Kidney (tissue), 13 donors: ENCODE measurements at regions not wholly inside any gene's neighbourhood (a gene's known extent, or its start where the extent isn't known, plus 50 kb on each side); places are given as distances from the start of the nearest gene placed in this dataset.

ENCODE experiments used
- DNase-seq, 5 donors: peaks; one replicate each; pipeline ENCODE4 v3.0.0-alpha.2; 2013 to 2020
- FAIRE-seq: peaks from 2 replicates; lab custom pipeline; 2012; peaks lifted over from hg19 to GRCh38; lab: Jason Lieb, UNC
- H3K27ac ChIP-seq, 2 donors: one replicate each; pipeline ENCODE4 v1.7.0; 2013; ENCODE audit warnings: low read depth in 2 of 2, low read length in 2 of 2, inconsistent platforms in 1 of 2
- H3K27me3 ChIP-seq: one replicate; pipeline ENCODE4 v1.7.1; 2013; ENCODE audit warnings: low read length, inconsistent platforms; ENCODE audit not compliant: control insufficient read depth, insufficient read depth
- H3K36me3 ChIP-seq, 3 donors: one replicate each; pipeline versions ENCODE4 v1.7.0 to v1.7.1; 2013; ENCODE audit warnings: low read length in 3 of 3, control low read depth in 1 of 3, inconsistent platforms in 1 of 3; ENCODE audit not compliant: insufficient read depth in 3 of 3, control insufficient read depth in 2 of 3
- H3K4me1 ChIP-seq, 3 donors: one replicate each; pipeline versions ENCODE4 v1.7.0 to v1.7.1; 2013; ENCODE audit warnings: low read length in 3 of 3, inconsistent platforms in 1 of 3, low read depth in 1 of 3; ENCODE audit not compliant: control insufficient read depth in 2 of 3, insufficient read depth in 2 of 3
- H3K4me3 ChIP-seq, 3 donors: one replicate each; pipeline versions ENCODE4 v1.7.0 to v1.8.1; 2013; ENCODE audit warnings: low read length in 3 of 3, control low read depth in 1 of 3, inconsistent platforms in 1 of 3
- H3K9ac ChIP-seq, 3 donors: one replicate each; pipeline versions ENCODE4 v1.7.0 to v1.7.1; 2013; ENCODE audit warnings: low read length in 3 of 3, control low read depth in 1 of 3, inconsistent platforms in 1 of 3
- H3K9me3 ChIP-seq, 3 donors: one replicate each; pipeline versions ENCODE4 v1.7.0 to v1.7.1; 2013; ENCODE audit warnings: low read length in 3 of 3, control low read depth in 1 of 3, inconsistent platforms in 1 of 3; ENCODE audit not compliant: control insufficient read depth in 2 of 3, insufficient read depth in 1 of 3
- CTCF ChIP-seq: IDR thresholded peaks from 3 replicates; pipeline ENCODE4 v1.5.1; 2012; ENCODE audit warnings: mild to moderate bottlenecking, moderate library complexity, borderline replicate concordance; ENCODE audit not compliant: insufficient read depth; ENCODE audit errors: extremely low read depth
- intact Hi-C: fragments of 100-400 bp; cut with DNase I; formaldehyde crosslinking; loops from one replicate; pipeline ENCODE4 v1.11.1; 2022
- donor health status: control.
- donor health status: control.
- donor health status: control.
- donor health status: control.
- donor health status: control.
- donor health status: DM: yes; HTN: yes; CAD: no.
- donor health status: Normal renal cell carcinoma (clear cell type).

- H3K27ac ChIP-seq = no peak overlapping the region
- no peaks in the 10 kb centered on the region for H3K4me1 ChIP-seq
- no peaks in the 10 kb centered on the region for H3K9me3 ChIP-seq
- H3K36me3 ChIP-seq = no peaks in the 10 kb centered on the region
- DNase-seq (no peak), FAIRE-seq (no peak)
- H3K27me3 ChIP-seq = no peaks in the 10 kb centered on the region
- TF ChIP-seq CTCF = no peak
- H3K4me3 ChIP-seq = no peak overlapping the region
- H3K9ac ChIP-seq = no peak overlapping the region
- intact Hi-C loops = no loop called here
Measured at GRCh38 chr2:199085261-199085660, 372.5 kb downstream of the SATB2 start.

GRCh38 chr2:199070322-199070949 lies 387.3 kb downstream of the SATB2 start:
- H3K4me3 ChIP-seq = no peak overlapping the region
- intact Hi-C loops = no loop called here
- no peak overlapping the region for H3K9ac ChIP-seq
- H3K27ac ChIP-seq = no peak overlapping the region
- no peaks in the 10 kb centered on the region for H3K4me1 ChIP-seq
- FAIRE-seq (no peak), DNase-seq (no peak)
- no peaks in the 10 kb centered on the region for H3K36me3 ChIP-seq
- TF ChIP-seq CTCF = no peak
- no peaks in the 10 kb centered on the region for H3K9me3 ChIP-seq
- no peaks in the 10 kb centered on the region for H3K27me3 ChIP-seq

GRCh38 chr2:199064201-199064600 lies 393.5 kb downstream of the SATB2 start:
- H3K36me3 ChIP-seq = no peaks in the 10 kb centered on the region
- H3K9ac ChIP-seq = no peak overlapping the region
- no peak for FAIRE-seq
- no peaks in the 10 kb centered on the region for H3K4me1 ChIP-seq
- intact Hi-C loops = no loop called here
- no peak for TF ChIP-seq CTCF
- H3K4me3 ChIP-seq = no peak overlapping the region
- DNase-seq = no peak
- no peaks in the 10 kb centered on the region for H3K9me3 ChIP-seq
- no peak overlapping the region for H3K27ac ChIP-seq
- H3K27me3 ChIP-seq = no peaks in the 10 kb centered on the region

- Histone ChIP-seq H3K4me3 (no peak overlapping the region), H3K9ac (no peak overlapping the region), H3K4me1 (no peaks in the 10 kb centered on the region), H3K27me3 (no peaks in the 10 kb centered on the region), H3K27ac (no peak overlapping the region), H3K9me3 (peaks cover 0 to 5% (median 0%) of the 10 kb centered on the region in 3 donors), H3K36me3 (no peaks in the 10 kb centered on the region)
- DNase-seq = no peak
- no peak for TF ChIP-seq CTCF
- no peak for FAIRE-seq
- intact Hi-C loops = no loop called here
Measured at GRCh38 chr2:199057936-199058335, 399.8 kb downstream of the SATB2 start.
